Astrocyte (in vitro differentiated cells and primary cell): ENCODE measurements at regions not wholly inside any gene's neighbourhood (a gene's known extent, or its start where the extent isn't known, plus 50 kb on each side); places are given as distances from the start of the nearest gene placed in this dataset.

Source experiments
- DNase-seq: peaks from one replicate; pipeline ENCODE4 v3.0.0-alpha.2; 2010; ENCODE audit warnings: low read depth
- FAIRE-seq: peaks from 2 replicates; lab custom pipeline; 2011; peaks lifted over from hg19 to GRCh38; lab: Jason Lieb, UNC
- H2AFZ ChIP-seq: 2 replicates; pipeline ENCODE4 v1.6.0; 2012; ENCODE audit warnings: low read depth, low read length, inconsistent platforms
- H3K27ac ChIP-seq: 2 replicates; pipeline ENCODE4 v1.5.1; 2011; ENCODE audit warnings: low read depth, low read length, inconsistent platforms
- H3K27me3 ChIP-seq: 2 replicates; pipeline ENCODE4 v1.6.0; 2011; ENCODE audit warnings: low read length, inconsistent platforms; ENCODE audit not compliant: insufficient read depth
- H3K36me3 ChIP-seq: 2 replicates; pipeline ENCODE4 v1.5.1; 2011; ENCODE audit warnings: low read length, inconsistent platforms; ENCODE audit not compliant: insufficient read depth
- H3K4me1 ChIP-seq: 2 replicates; pipeline ENCODE4 v1.5.1; 2011; ENCODE audit warnings: low read length, inconsistent platforms; ENCODE audit not compliant: insufficient read depth
- H3K4me2 ChIP-seq: 2 replicates; pipeline ENCODE4 v1.6.0; 2012; ENCODE audit warnings: low read length, inconsistent platforms
- H3K4me3 ChIP-seq: 2 replicates; pipeline ENCODE4 v1.5.1; 2011; ENCODE audit warnings: low read depth, mild to moderate bottlenecking, low read length, inconsistent platforms; ENCODE audit not compliant: insufficient read depth
- H3K79me2 ChIP-seq: 2 replicates; pipeline ENCODE4 v1.6.0; 2012; ENCODE audit warnings: mild to moderate bottlenecking, low read length, inconsistent platforms; ENCODE audit not compliant: insufficient read depth
- H3K9ac ChIP-seq: 2 replicates; pipeline ENCODE4 v1.6.0; 2012; ENCODE audit warnings: mild to moderate bottlenecking, low read length, inconsistent platforms
- H3K9me3 ChIP-seq: 2 replicates; pipeline ENCODE4 v1.5.1; 2012; ENCODE audit warnings: low read depth, mild to moderate bottlenecking, low read length, inconsistent platforms; ENCODE audit not compliant: insufficient read depth
- H4K20me1 ChIP-seq: 2 replicates; pipeline ENCODE4 v1.6.0; 2012; ENCODE audit warnings: low read length, inconsistent platforms; ENCODE audit not compliant: insufficient read depth
- H3K27ac Mint-ChIP-seq: one replicate; pipeline ENCODE4 v1.8.0; 2021; ENCODE audit warnings: mild to moderate bottlenecking, mixed read lengths; ENCODE audit not compliant: unreplicated experiment
- H3K27me3 Mint-ChIP-seq: one replicate; pipeline ENCODE4 v1.8.0; 2021; ENCODE audit warnings: low read depth, mixed read lengths; ENCODE audit not compliant: unreplicated experiment
- H3K36me3 Mint-ChIP-seq: one replicate; pipeline ENCODE4 v1.8.0; 2021; ENCODE audit warnings: low read depth, mixed read lengths; ENCODE audit not compliant: unreplicated experiment
- H3K4me1 Mint-ChIP-seq: one replicate; pipeline ENCODE4 v1.8.0; 2021; ENCODE audit warnings: low read depth, mixed read lengths; ENCODE audit not compliant: unreplicated experiment
- H3K4me3 Mint-ChIP-seq: one replicate; pipeline ENCODE4 v1.8.0; 2021; ENCODE audit warnings: mild to moderate bottlenecking, moderate library complexity, mixed read lengths; ENCODE audit not compliant: unreplicated experiment
- H3K9me3 Mint-ChIP-seq: one replicate; pipeline ENCODE4 v1.8.0; 2021; ENCODE audit warnings: mild to moderate bottlenecking, mixed read lengths; ENCODE audit not compliant: unreplicated experiment
- EZH2 ChIP-seq: IDR thresholded peaks from 2 replicates; pipeline ENCODE4 v1.6.1; 2012; ENCODE audit warnings: mild to moderate bottlenecking, low read length, inconsistent platforms; ENCODE audit not compliant: insufficient read depth
- TF ChIP-seq, protein P1 (sequence below): IDR thresholded peaks from 2 replicates; pipeline ENCODE4 v1.5.1; 2011; ENCODE audit warnings: low read depth, mild to moderate bottlenecking, inconsistent platforms, low read length, moderate library complexity; ENCODE audit not compliant: insufficient read depth

DNA sequence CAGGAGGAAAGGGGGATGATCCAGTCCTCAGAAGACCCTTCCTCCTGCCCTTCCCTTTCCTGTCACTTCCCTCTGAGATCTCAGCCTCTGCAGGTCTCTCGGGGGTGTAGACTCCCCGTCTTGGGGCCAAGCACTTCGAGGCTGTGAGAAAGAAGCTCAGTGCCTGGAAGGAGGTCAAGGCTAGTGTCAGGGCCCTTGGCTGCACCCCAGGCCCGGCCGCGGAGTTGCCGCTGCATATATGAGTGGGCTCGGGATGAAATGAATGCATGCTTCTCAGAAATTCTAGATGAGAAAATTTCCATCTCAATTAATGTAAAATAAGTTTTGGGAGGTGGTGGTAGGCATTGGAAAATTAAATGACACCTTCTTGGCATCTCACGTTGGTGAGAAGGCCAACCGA, 1313.7 kb downstream of the BRD1 start:
- no peaks in the 10 kb centered on the region for H3K36me3 Mint-ChIP-seq
- H3K27me3 Mint-ChIP-seq: peaks cover 7% of the 10 kb centered on the region
- FAIRE-seq (no peak), DNase-seq (no peak)
- Histone ChIP-seq H4K20me1 (no peaks in the 10 kb centered on the region), H3K4me3 (no peak overlapping the region), H3K79me2 (no peaks in the 10 kb centered on the region), H3K27me3 (no peaks in the 10 kb centered on the region), H3K4me2 (no peak overlapping the region), H3K27ac (no peak overlapping the region), H3K36me3 (no peaks in the 10 kb centered on the region), H3K9me3 (no peaks in the 10 kb centered on the region), H3K4me1 (no peaks in the 10 kb centered on the region), H2AFZ (no peak overlapping the region), H3K9ac (no peak overlapping the region)
- no peak overlapping the region for H3K27ac Mint-ChIP-seq
- H3K4me3 Mint-ChIP-seq: no peak overlapping the region
- peaks cover 3% of the 10 kb centered on the region for H3K4me1 Mint-ChIP-seq
- no peaks in the 10 kb centered on the region for H3K9me3 Mint-ChIP-seq
- no peak for TF ChIP-seq EZH2
- TF ChIP-seq, protein P1, sequence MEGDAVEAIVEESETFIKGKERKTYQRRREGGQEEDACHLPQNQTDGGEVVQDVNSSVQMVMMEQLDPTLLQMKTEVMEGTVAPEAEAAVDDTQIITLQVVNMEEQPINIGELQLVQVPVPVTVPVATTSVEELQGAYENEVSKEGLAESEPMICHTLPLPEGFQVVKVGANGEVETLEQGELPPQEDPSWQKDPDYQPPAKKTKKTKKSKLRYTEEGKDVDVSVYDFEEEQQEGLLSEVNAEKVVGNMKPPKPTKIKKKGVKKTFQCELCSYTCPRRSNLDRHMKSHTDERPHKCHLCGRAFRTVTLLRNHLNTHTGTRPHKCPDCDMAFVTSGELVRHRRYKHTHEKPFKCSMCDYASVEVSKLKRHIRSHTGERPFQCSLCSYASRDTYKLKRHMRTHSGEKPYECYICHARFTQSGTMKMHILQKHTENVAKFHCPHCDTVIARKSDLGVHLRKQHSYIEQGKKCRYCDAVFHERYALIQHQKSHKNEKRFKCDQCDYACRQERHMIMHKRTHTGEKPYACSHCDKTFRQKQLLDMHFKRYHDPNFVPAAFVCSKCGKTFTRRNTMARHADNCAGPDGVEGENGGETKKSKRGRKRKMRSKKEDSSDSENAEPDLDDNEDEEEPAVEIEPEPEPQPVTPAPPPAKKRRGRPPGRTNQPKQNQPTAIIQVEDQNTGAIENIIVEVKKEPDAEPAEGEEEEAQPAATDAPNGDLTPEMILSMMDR: no peak

DNA sequence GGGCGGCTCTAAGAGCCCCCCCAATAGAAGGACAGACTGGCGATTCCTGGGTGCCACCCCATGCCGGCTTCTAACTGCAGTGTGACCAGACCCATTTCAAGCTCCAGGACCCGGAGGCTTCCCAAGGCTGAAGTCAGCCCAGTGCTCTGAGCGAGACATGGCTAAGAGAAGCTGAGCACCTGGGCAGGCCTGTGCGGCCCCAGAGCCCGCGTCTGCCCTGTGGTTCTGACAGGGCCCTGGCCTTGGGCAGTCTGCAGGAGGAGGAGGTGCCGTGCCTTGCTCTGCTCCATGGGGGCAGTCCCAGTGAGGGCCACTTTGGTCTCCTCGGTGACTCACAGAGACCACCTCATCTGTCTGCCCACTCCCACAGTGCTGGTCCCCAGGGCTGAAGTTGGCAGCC, 1314.2 kb downstream of the BRD1 start:
- TF ChIP-seq, protein P1: no peak
- no peak for TF ChIP-seq EZH2
- Histone ChIP-seq H3K27me3 (no peaks in the 10 kb centered on the region), H3K9ac (no peak overlapping the region), H3K4me2 (no peak overlapping the region), H3K36me3 (no peaks in the 10 kb centered on the region), H3K79me2 (no peaks in the 10 kb centered on the region), H3K4me1 (no peaks in the 10 kb centered on the region), H2AFZ (no peak overlapping the region), H3K27ac (no peak overlapping the region), H4K20me1 (no peaks in the 10 kb centered on the region), H3K4me3 (no peak overlapping the region), H3K9me3 (no peaks in the 10 kb centered on the region)
- no peak for FAIRE-seq
- Mint-ChIP-seq H3K9me3 (no peaks in the 10 kb centered on the region), H3K27ac (no peak overlapping the region), H3K36me3 (no peaks in the 10 kb centered on the region), H3K27me3 (peaks cover 11% of the 10 kb centered on the region), H3K4me3 (no peak overlapping the region), H3K4me1 (peaks cover 3% of the 10 kb centered on the region)
- no peak for DNase-seq

DNA sequence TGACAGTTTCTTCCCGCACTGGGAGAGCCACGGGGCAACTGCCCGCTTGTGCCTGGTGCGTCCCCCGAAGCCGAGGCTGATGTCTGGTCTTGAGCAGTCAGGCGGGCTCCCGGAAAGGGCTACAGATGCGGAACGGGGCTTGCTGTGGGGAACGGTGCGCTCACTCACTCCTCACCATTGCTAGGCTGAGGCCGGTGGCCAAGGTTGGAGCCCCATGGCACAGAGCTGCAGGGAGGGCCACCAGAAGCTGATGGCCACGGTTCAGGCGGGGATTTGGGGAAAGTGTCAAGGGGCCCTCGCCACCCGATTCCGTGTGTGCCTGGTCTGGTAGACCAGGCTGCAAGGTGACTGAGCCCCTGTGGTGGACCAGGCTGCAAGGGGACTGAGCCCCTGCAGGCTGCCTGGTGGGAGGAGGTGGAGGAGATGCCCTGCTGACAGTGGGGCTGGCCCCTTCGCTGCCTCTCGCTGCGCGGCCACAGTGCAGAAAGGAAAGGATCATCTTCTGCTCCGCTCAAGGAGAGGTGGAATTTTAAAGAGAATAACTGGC, 1315.8 kb downstream of the BRD1 start:
- Mint-ChIP-seq H3K4me3 (no peak overlapping the region), H3K36me3 (no peaks in the 10 kb centered on the region), H3K9me3 (no peaks in the 10 kb centered on the region), H3K27ac (no peak overlapping the region), H3K27me3 (peaks cover 11% of the 10 kb centered on the region), H3K4me1 (peaks cover 3% of the 10 kb centered on the region)
- Histone ChIP-seq H3K79me2 (no peaks in the 10 kb centered on the region), H3K27me3 (no peaks in the 10 kb centered on the region), H3K36me3 (no peaks in the 10 kb centered on the region), H3K9ac (no peak overlapping the region), H3K4me1 (no peaks in the 10 kb centered on the region), H2AFZ (no peak overlapping the region), H3K4me3 (no peak overlapping the region), H3K9me3 (no peaks in the 10 kb centered on the region), H4K20me1 (no peaks in the 10 kb centered on the region), H3K27ac (no peak overlapping the region), H3K4me2 (no peak overlapping the region)
- TF ChIP-seq, protein P1: no peak
- no peak for TF ChIP-seq EZH2
- DNase-seq: no peak
- FAIRE-seq: no peak
